ENCODE measurements at regions not wholly inside any gene's neighbourhood (a gene's known extent, or its start where the extent isn't known, plus 50 kb on each side); places are given as distances from the start of the nearest gene placed in this dataset.

DNA sequence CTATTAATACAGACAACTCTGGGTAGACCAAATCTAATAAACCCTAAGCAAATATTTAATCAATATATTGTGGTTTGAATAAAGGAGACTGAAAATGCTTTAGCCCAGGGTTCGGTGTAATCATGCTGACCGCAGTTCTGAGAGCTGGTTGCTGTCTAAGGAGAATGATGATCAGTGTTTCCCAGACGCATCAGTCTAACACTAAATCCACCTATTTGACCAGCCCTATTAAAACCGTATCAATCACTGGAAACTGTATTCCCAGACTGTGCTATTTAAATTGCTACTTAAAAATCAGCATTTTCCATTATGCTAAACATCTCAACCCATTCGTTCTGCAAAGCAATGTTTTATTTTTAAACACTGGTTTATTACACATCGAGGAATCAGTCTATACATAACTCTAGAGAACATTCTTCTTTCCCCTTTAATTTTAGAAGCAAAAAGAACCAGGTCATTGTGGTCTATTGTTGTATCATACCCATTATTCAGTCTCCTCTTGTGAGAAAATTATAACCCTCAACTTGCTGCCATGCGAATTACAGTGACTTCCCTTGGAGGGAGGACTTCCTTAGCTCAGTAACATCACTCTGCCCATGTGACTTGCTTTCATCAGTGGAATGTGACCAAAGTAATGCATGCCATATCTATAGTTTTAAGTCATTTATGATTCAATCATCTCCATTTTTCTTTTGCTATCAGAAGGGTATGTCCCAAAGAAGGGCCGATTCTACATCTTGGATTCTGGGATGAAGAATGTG lies 515.2 kb upstream of the JAG1 start:
- TF ChIP-seq, protein P1, sequence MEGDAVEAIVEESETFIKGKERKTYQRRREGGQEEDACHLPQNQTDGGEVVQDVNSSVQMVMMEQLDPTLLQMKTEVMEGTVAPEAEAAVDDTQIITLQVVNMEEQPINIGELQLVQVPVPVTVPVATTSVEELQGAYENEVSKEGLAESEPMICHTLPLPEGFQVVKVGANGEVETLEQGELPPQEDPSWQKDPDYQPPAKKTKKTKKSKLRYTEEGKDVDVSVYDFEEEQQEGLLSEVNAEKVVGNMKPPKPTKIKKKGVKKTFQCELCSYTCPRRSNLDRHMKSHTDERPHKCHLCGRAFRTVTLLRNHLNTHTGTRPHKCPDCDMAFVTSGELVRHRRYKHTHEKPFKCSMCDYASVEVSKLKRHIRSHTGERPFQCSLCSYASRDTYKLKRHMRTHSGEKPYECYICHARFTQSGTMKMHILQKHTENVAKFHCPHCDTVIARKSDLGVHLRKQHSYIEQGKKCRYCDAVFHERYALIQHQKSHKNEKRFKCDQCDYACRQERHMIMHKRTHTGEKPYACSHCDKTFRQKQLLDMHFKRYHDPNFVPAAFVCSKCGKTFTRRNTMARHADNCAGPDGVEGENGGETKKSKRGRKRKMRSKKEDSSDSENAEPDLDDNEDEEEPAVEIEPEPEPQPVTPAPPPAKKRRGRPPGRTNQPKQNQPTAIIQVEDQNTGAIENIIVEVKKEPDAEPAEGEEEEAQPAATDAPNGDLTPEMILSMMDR (conservative IDR thresholded peaks at IDR 0.05; ENCODE audit: low read length) = no peak
- TF ChIP-seq EZH2phosphoT487 (IDR thresholded peaks at IDR 0.05; ENCODE audit: borderline replicate concordance) = no peak
